ENCODE measurements at regions not wholly inside any gene's neighbourhood (a gene's known extent, or its start where the extent isn't known, plus 50 kb on each side); places are given as distances from the start of the nearest gene placed in this dataset.

DNA sequence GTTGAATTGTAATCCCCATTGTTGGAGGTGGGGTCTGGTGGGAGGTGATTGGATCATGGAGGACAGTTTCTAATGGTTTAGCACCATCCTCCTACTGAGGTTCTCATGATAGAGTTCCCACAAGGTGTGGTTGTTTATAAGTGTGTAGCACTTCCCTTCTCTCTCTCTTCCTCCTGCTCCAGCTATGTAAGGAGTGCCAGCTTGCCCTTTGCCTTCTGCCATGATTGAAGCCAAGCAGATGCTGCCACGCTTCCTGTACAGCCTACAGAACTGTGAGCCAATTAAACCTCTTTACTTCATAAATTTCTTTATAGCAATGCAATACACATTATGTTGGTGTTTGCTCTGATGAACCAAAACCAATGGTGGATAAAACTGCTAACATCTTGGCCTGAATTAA lies 238.2 kb downstream of the EFNB2 start:
- Histone ChIP-seq H4K20me1 (ENCODE audit: insufficient read depth, low read length) (no peaks in the 10 kb centered on the region), H3K9ac (ENCODE audit: low read length) (no peak overlapping the region), H3K27ac (ENCODE audit: low read length) (no peak overlapping the region), H3K4me1 (ENCODE audit: low read length) (no peaks in the 10 kb centered on the region), H2AFZ (ENCODE audit: low read depth, low read length) (no peak overlapping the region), H3K79me2 (ENCODE audit: low read length) (no peaks in the 10 kb centered on the region), H3K36me3 (replicated peaks; ENCODE audit: low read depth, low read length) (no peaks in the 10 kb centered on the region), H3K27me3 (ENCODE audit: low read depth, low read length) (no peaks in the 10 kb centered on the region), H3K4me3 (ENCODE audit: low read length) (no peak overlapping the region), H3K4me2 (ENCODE audit: low read length) (no peak overlapping the region), H3K9me3 (ENCODE audit: insufficient read depth, low read length) (0 out of 2 replicates have a peak, but pooled peaks cover 3% of the 10 kb centered on the region)
- no peak for TF ChIP-seq EZH2phosphoT487 (IDR thresholded peaks at IDR 0.05; ENCODE audit: low read depth)
- TF ChIP-seq, protein P1, sequence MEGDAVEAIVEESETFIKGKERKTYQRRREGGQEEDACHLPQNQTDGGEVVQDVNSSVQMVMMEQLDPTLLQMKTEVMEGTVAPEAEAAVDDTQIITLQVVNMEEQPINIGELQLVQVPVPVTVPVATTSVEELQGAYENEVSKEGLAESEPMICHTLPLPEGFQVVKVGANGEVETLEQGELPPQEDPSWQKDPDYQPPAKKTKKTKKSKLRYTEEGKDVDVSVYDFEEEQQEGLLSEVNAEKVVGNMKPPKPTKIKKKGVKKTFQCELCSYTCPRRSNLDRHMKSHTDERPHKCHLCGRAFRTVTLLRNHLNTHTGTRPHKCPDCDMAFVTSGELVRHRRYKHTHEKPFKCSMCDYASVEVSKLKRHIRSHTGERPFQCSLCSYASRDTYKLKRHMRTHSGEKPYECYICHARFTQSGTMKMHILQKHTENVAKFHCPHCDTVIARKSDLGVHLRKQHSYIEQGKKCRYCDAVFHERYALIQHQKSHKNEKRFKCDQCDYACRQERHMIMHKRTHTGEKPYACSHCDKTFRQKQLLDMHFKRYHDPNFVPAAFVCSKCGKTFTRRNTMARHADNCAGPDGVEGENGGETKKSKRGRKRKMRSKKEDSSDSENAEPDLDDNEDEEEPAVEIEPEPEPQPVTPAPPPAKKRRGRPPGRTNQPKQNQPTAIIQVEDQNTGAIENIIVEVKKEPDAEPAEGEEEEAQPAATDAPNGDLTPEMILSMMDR (IDR thresholded peaks at IDR 0.05; ENCODE audit: low read depth, low read length) = no peak

DNA sequence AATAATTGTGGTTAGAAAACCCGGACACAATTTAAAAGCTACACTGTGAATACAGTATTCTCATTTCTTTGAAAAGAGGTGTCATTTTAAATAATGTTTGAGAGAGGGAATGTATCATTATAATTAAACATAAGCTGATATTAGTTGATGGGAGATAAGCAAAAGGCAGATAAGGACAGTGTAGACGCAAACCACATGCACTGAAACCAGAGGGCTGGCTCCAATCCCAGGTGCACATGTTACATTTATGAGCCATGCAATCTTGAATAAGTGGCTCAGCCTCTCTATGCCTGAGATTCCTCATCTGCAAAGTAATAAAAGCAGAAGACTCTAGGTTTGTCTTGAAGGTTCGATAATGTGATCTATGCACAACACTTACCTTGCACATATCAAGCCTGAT lies 238.7 kb downstream of the EFNB2 start:
- Histone ChIP-seq H3K4me3 (ENCODE audit: low read length) (no peak overlapping the region), H4K20me1 (ENCODE audit: insufficient read depth, low read length) (no peaks in the 10 kb centered on the region), H3K79me2 (ENCODE audit: low read length) (no peaks in the 10 kb centered on the region), H3K36me3 (replicated peaks; ENCODE audit: low read depth, low read length) (no peaks in the 10 kb centered on the region), H3K27ac (ENCODE audit: low read length) (no peak overlapping the region), H3K4me1 (ENCODE audit: low read length) (no peaks in the 10 kb centered on the region), H3K9ac (ENCODE audit: low read length) (no peak overlapping the region), H3K9me3 (ENCODE audit: insufficient read depth, low read length) (0 out of 2 replicates have a peak, but pooled peaks cover under 1% of the 10 kb centered on the region), H2AFZ (ENCODE audit: low read depth, low read length) (no peak overlapping the region), H3K4me2 (ENCODE audit: low read length) (no peak overlapping the region), H3K27me3 (ENCODE audit: low read depth, low read length) (no peaks in the 10 kb centered on the region)
- TF ChIP-seq, protein P1 (IDR thresholded peaks at IDR 0.05; ENCODE audit: low read depth, low read length) = no peak
- TF ChIP-seq EZH2phosphoT487 (IDR thresholded peaks at IDR 0.05; ENCODE audit: low read depth) = no peak

DNA sequence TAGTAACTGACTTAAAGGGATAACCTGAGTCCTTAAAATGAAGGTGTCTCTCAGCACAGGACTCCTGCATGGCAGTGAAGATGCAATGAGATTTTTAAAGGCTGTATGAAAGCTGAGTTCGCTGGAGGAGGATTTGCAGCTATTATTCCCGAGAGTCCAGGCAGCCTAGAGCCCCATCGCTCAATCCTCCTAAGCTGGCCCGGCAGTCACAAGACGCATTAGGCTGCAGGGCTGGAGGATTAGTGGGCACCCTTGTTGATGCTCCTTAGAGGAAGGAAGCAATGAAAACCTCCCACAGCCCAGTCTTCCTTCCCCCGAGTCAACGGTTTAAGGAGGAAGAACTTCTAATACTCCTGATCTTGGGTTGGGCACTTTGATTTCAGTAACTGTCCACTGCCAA lies 239.5 kb downstream of the EFNB2 start:
- TF ChIP-seq EZH2phosphoT487 (IDR thresholded peaks at IDR 0.05; ENCODE audit: low read depth) = no peak
- TF ChIP-seq, protein P1 (IDR thresholded peaks at IDR 0.05; ENCODE audit: low read depth, low read length) = no peak
- H2AFZ ChIP-seq (ENCODE audit: low read depth, low read length) = no peak overlapping the region

DNA sequence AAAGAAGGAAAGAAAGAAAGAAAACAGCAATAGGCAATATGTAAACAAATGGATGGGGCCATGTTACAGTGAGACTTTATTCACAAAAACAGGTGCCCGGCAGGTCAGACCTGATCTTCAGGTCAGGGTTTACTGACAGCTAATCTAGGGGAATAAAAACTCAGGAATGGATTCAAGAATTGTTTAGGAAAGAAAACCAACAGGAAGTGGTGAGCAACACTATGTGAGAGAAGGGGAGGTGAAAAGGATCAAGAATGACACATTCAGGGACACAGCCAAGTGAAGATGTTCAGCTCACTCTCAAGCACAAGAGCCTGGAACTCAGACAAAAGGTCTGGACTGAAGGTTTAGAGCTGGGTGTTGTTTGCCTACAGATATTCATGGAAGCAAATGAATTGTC lies 244.5 kb downstream of the EFNB2 start:
- H3K4me2 ChIP-seq (ENCODE audit: low read length) = no peak overlapping the region

More for the DNA sequence above, 239.5 kb downstream of the EFNB2 start:
- Histone ChIP-seq H3K9ac (ENCODE audit: low read length) (no peak overlapping the region), H4K20me1 (ENCODE audit: insufficient read depth, low read length) (no peaks in the 10 kb centered on the region), H3K4me2 (ENCODE audit: low read length) (no peak overlapping the region), H3K79me2 (ENCODE audit: low read length) (no peaks in the 10 kb centered on the region), H3K27ac (ENCODE audit: low read length) (no peak overlapping the region), H3K4me3 (ENCODE audit: low read length) (no peak overlapping the region), H3K9me3 (ENCODE audit: insufficient read depth, low read length) (no peaks in the 10 kb centered on the region), H3K27me3 (ENCODE audit: low read depth, low read length) (no peaks in the 10 kb centered on the region), H3K4me1 (ENCODE audit: low read length) (no peaks in the 10 kb centered on the region), H3K36me3 (replicated peaks; ENCODE audit: low read depth, low read length) (no peaks in the 10 kb centered on the region)

More for the DNA sequence above, 244.5 kb downstream of the EFNB2 start:
- H3K27me3 ChIP-seq (ENCODE audit: low read depth, low read length) = no peaks in the 10 kb centered on the region
- no peaks in the 10 kb centered on the region for H3K9me3 ChIP-seq (ENCODE audit: insufficient read depth, low read length)
- no peak overlapping the region for H3K27ac ChIP-seq (ENCODE audit: low read length)
- no peak overlapping the region for H3K9ac ChIP-seq (ENCODE audit: low read length)
- no peaks in the 10 kb centered on the region for H3K4me1 ChIP-seq (ENCODE audit: low read length)
- H3K4me3 ChIP-seq (ENCODE audit: low read length) = no peak overlapping the region
- no peak overlapping the region for H2AFZ ChIP-seq (ENCODE audit: low read depth, low read length)
- no peaks in the 10 kb centered on the region for H3K36me3 ChIP-seq (replicated peaks; ENCODE audit: low read depth, low read length)
- H4K20me1 ChIP-seq (ENCODE audit: insufficient read depth, low read length) = no peaks in the 10 kb centered on the region
- H3K79me2 ChIP-seq (ENCODE audit: low read length) = no peaks in the 10 kb centered on the region
- TF ChIP-seq EZH2phosphoT487 (IDR thresholded peaks at IDR 0.05; ENCODE audit: low read depth) = no peak
- TF ChIP-seq, protein P1 (IDR thresholded peaks at IDR 0.05; ENCODE audit: low read depth, low read length) = no peak

All from OCI-LY3 (cell line).